SK-N-SH (cell line): ENCODE measurements at regions not wholly inside any gene's neighbourhood (a gene's known extent, or its start where the extent isn't known, plus 50 kb on each side); places are given as distances from the start of the nearest gene placed in this dataset.
A peak's percentile ranks its signal among the peaks of the same experiment; 100 is the strongest.

Source experiments
- CTCF ChIA-PET: fragments of 300-600, 350-600 bp; formaldehyde crosslinking; extraction: SDS; loops from one replicate; lab custom pipeline; 2021; lab: Yijun Ruan, JAX
- POLR2A ChIA-PET: fragments of 350-600 bp; sonication (Branson Sonifier 250); formaldehyde crosslinking; extraction: SDS; loops from one replicate; lab custom pipeline; 2020; ENCODE audit warnings: antibody characterized with exemption, inconsistent platforms; lab: Yijun Ruan, JAX
- DNase-seq: peaks from one replicate; pipeline ENCODE4 v3.0.0; 2012
- H2AFZ ChIP-seq: fragments of 200-600 bp; sonication (generic); 2 replicates; pipeline ENCODE4 v1.8.1; 2016; ENCODE audit warnings: antibody characterized with exemption, mild to moderate bottlenecking, low read depth
- H3F3A ChIP-seq: fragments of 200-600 bp; sonication (generic); replicated peaks from 2 replicates; pipeline ENCODE3; 2016; ENCODE audit warnings: antibody characterized with exemption, mild to moderate bottlenecking; ENCODE audit not compliant: insufficient read depth
- H3K27ac ChIP-seq, 2 experiments: fragments of 200-500 bp in 1 of 2; fragments of 200-600 bp in 1 of 2; sonication (Bioruptor generic) in 1 of 2; sonication (generic), shearing (Covaris generic) in 1 of 2; 2 replicates each; pipeline versions ENCODE4 v1.5.1 to v1.6.1; 2014 to 2016; ENCODE audit warnings: low read depth in 2 of 2, inconsistent platforms in 1 of 2, low read length in 1 of 2, mild to moderate bottlenecking in 1 of 2, mixed read lengths in 1 of 2
- H3K27me3 ChIP-seq: fragments of 200-600 bp; sonication (generic), shearing (Covaris generic); 2 replicates; pipeline ENCODE4 v1.6.1; 2016; ENCODE audit warnings: mixed run types; ENCODE audit not compliant: insufficient read depth
- H3K36me3 ChIP-seq, 2 experiments: fragments of 200-500 bp in 1 of 2; fragments of 200-600 bp in 1 of 2; sonication (Bioruptor generic) in 1 of 2; sonication (generic) in 1 of 2; replicated peaks in 1 of 2; 2 replicates each; pipeline versions ENCODE3 to v1.5.1; 2014 to 2016; ENCODE audit warnings: low read length in 1 of 2, mild to moderate bottlenecking in 1 of 2; ENCODE audit not compliant: insufficient read depth in 2 of 2, control insufficient read depth in 1 of 2
- H3K4me1 ChIP-seq, 2 experiments: fragments of 200-500 bp in 1 of 2; fragments of 200-600 bp in 1 of 2; sonication (Bioruptor generic) in 1 of 2; sonication (generic), shearing (Covaris generic) in 1 of 2; 2 replicates each; pipeline versions ENCODE4 v1.5.1 to v1.6.1; 2014 to 2016; ENCODE audit warnings: low read depth in 1 of 2, low read length in 1 of 2, mixed run types in 1 of 2; ENCODE audit not compliant: insufficient read depth in 2 of 2, control insufficient read depth in 1 of 2
- H3K4me2 ChIP-seq: fragments of 200-600 bp; sonication (generic), shearing (Covaris generic); 2 replicates; pipeline ENCODE4 v1.6.1; 2017; ENCODE audit warnings: mixed run types
- H3K4me3 ChIP-seq, 2 experiments: fragments of 200-500 bp in 1 of 2; fragments of 200-600 bp in 1 of 2; sonication (Bioruptor generic) in 1 of 2; sonication (generic), shearing (Covaris generic) in 1 of 2; 2 replicates each; pipeline versions ENCODE4 v1.5.1 to v1.8.1; 2014 to 2016; ENCODE audit warnings: low read depth in 2 of 2, inconsistent platforms in 1 of 2, low read length in 1 of 2, mild to moderate bottlenecking in 1 of 2, mixed read lengths in 1 of 2, moderate library complexity in 1 of 2
- H3K79me2 ChIP-seq: fragments of 200-600 bp; sonication (generic); 2 replicates; pipeline ENCODE4 v1.8.1; 2017; ENCODE audit warnings: mild to moderate bottlenecking; ENCODE audit not compliant: insufficient read depth
- H3K9ac ChIP-seq: fragments of 200-600 bp; sonication (generic); 2 replicates; pipeline ENCODE4 v1.6.1; 2017; ENCODE audit warnings: mixed run types
- H3K9me2 ChIP-seq: fragments of 200-600 bp; sonication (generic); 2 replicates; pipeline ENCODE4 v1.6.1; 2017; ENCODE audit warnings: mixed run types
- H3K9me3 ChIP-seq: fragments of 200-600 bp; sonication (generic); 2 replicates; pipeline ENCODE4 v1.6.1; 2017; ENCODE audit warnings: mixed run types, mild to moderate bottlenecking, moderate library complexity
- H4K20me1 ChIP-seq: fragments of 200-600 bp; sonication (generic); 2 replicates; pipeline ENCODE4 v1.6.1; 2017; ENCODE audit warnings: mild to moderate bottlenecking, mixed run types; ENCODE audit not compliant: insufficient read depth
- ELF1 ChIP-seq: IDR thresholded peaks from 2 replicates; pipeline ENCODE4 v1.4.0; 2012
- EP300 ChIP-seq, 2 experiments: IDR thresholded peaks; 2 replicates each; pipeline versions ENCODE4 v1.4.0 to v1.6.1; 2012; ENCODE audit warnings: borderline replicate concordance in 1 of 2, low read depth in 1 of 2, low read length in 1 of 2
- FOSL2 ChIP-seq: IDR thresholded peaks from 2 replicates; pipeline ENCODE4 v1.4.0; 2012; ENCODE audit warnings: low read depth, mild to moderate bottlenecking, moderate library complexity, borderline replicate concordance
- GABPA ChIP-seq: IDR thresholded peaks from 2 replicates; pipeline ENCODE4 v1.4.0; 2012; ENCODE audit warnings: low read depth, mild to moderate bottlenecking
- GATA2 ChIP-seq: sonication (generic); formaldehyde crosslinking; IDR thresholded peaks from 2 replicates; pipeline ENCODE4 v1.5.0; 2020; ENCODE audit warnings: mild to moderate bottlenecking, missing genetic modification reagents
- MEF2A ChIP-seq: IDR thresholded peaks from 2 replicates; pipeline ENCODE4 v1.4.0; 2012; ENCODE audit warnings: low read depth, borderline replicate concordance
- POLR2AphosphoS5 ChIP-seq: IDR thresholded peaks from 2 replicates; pipeline ENCODE4 v1.6.1; 2012; ENCODE audit warnings: low read depth, low read length
- SIN3A ChIP-seq: IDR thresholded peaks from 2 replicates; pipeline ENCODE4 v1.6.1; 2012; ENCODE audit warnings: low read depth, mild to moderate bottlenecking, low read length, moderate library complexity, borderline replicate concordance
- SMC3 ChIP-seq: IDR thresholded peaks from 2 replicates; pipeline ENCODE4 v1.6.1; 2012; ENCODE audit warnings: low read depth, low read length, improper control_type of control experiment
- TAF1 ChIP-seq: IDR thresholded peaks from 2 replicates; pipeline ENCODE4 v1.6.1; 2012; ENCODE audit warnings: low read depth, mild to moderate bottlenecking, low read length, moderate library complexity, borderline replicate concordance
- TCF12 ChIP-seq: IDR thresholded peaks from 2 replicates; pipeline ENCODE4 v1.4.0; 2012
- TEAD4 ChIP-seq: IDR thresholded peaks from 2 replicates; pipeline ENCODE4 v1.4.0; 2012; ENCODE audit warnings: mild to moderate bottlenecking, borderline replicate concordance; ENCODE audit not compliant: insufficient read depth
- YY1 ChIP-seq: IDR thresholded peaks from 2 replicates; pipeline ENCODE4 v1.4.0; 2012; ENCODE audit warnings: low read depth, mild to moderate bottlenecking
- WGBS: methylation state at CpG from one replicate; pipeline ENCODE4 v1.1.6; 2017; ENCODE audit warnings: low lambda C conversion rate; 5-methylcytosine and 5-hydroxymethylcytosine counted together
- TF ChIP-seq, protein P1 (sequence below): IDR thresholded peaks from 2 replicates; pipeline ENCODE4 v1.4.0; 2012; ENCODE audit warnings: low read depth
- TF ChIP-seq, protein P2 (sequence below): fragments of 150-350 bp; IDR thresholded peaks from 2 replicates; pipeline ENCODE4 v1.6.1; 2016; ENCODE audit warnings: mild to moderate bottlenecking, low read depth, low read length
- TF ChIP-seq, protein P3 (sequence below): IDR thresholded peaks from 2 replicates; pipeline ENCODE4 v1.4.0; 2012; ENCODE audit warnings: low read depth, borderline replicate concordance
- TF ChIP-seq, protein P4 (sequence below): IDR thresholded peaks from 2 replicates; pipeline ENCODE4 v1.4.0; 2012; ENCODE audit warnings: low read depth, borderline replicate concordance

DNA sequence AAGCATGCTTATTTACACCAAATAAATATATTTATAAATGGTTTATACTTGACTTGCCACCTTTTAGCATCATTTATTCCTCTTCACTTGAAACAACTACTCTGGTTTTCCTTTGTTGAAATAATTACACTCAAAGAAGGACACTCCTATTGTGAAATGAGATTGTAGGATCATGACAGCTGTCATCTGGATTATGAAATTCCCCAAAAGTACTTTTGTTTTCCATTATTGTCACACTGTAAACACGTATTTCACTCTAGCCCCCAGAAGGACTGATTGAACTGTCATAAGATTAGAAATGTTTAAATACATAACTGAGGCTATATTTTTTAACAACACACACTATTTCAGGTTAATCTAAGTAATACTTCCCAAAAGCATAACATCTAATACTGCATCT is 593.8 kb downstream of the LRRIQ3 start:
- WGBS, result 18% methylated on average over 1 of the region's 1 CpG
- Histone ChIP-seq H3K36me3 (no peaks in the 10 kb centered on the region), H4K20me1 (no peaks in the 10 kb centered on the region), H3K4me1 (no peaks in the 10 kb centered on the region), H3K9me2 (no peaks in the 10 kb centered on the region)
- CTCF ChIA-PET, result no interaction called here
- DNase-seq, result no peak
- no peak for TF ChIP-seq GATA2 (CRISPR knock-in tag)
- no peak for TF ChIP-seq POLR2AphosphoS5
- no peak for TF ChIP-seq TEAD4
- TF ChIP-seq YY1, result no peak
- TF ChIP-seq, all 33 proteins: peak for 0
- H2AFZ ChIP-seq, result no peak overlapping the region
- H3K27ac ChIP-seq, result no peak overlapping the region
- no peak overlapping the region for H3K4me2 ChIP-seq
- POLR2A ChIA-PET, result no interaction called here
- H3F3A ChIP-seq, result no peaks in the 10 kb centered on the region
- no peak overlapping the region for H3K4me3 ChIP-seq
- H3K79me2 ChIP-seq, result no peaks in the 10 kb centered on the region
- H3K27me3 ChIP-seq, result no peaks in the 10 kb centered on the region
- no peaks in the 10 kb centered on the region for H3K9me3 ChIP-seq
- no peak overlapping the region for H3K9ac ChIP-seq

- Histone ChIP-seq H3F3A (no peaks in the 10 kb centered on the region), H3K4me3 (0 out of 4 replicates have a peak overlapping the region, but pooled peaks of 1 of the 2 experiments have one; percentile 3)
- 21% methylated on average over 4 of the region's 4 CpGs for WGBS
- TF ChIP-seq FOSL2 (no peak), MEF2A (no peak), EP300 (IDR thresholded peaks at IDR 0.05; ENCODE audit: borderline replicate concordance in 1 of 2, low read depth in 1 of 2, low read length in 1 of 2) (no peak), TCF12 (no peak), ELF1 (no peak), YY1 (no peak), TAF1 (no peak)
- TF ChIP-seq, protein P1, sequence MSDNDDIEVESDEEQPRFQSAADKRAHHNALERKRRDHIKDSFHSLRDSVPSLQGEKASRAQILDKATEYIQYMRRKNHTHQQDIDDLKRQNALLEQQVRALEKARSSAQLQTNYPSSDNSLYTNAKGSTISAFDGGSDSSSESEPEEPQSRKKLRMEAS, result no peak
- TF ChIP-seq, protein P2, sequence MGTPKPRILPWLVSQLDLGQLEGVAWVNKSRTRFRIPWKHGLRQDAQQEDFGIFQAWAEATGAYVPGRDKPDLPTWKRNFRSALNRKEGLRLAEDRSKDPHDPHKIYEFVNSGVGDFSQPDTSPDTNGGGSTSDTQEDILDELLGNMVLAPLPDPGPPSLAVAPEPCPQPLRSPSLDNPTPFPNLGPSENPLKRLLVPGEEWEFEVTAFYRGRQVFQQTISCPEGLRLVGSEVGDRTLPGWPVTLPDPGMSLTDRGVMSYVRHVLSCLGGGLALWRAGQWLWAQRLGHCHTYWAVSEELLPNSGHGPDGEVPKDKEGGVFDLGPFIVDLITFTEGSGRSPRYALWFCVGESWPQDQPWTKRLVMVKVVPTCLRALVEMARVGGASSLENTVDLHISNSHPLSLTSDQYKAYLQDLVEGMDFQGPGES, result no peak
- TF ChIP-seq, all 33 proteins: peak for 0
- Histone ChIP-seq H2AFZ (0 out of 2 replicates have a peak overlapping the region, but pooled peaks have one; percentile 14), H3K79me2 (no peaks in the 10 kb centered on the region), H3K27ac (no peak overlapping the region), H4K20me1 (no peaks in the 10 kb centered on the region), H3K9me2 (no peaks in the 10 kb centered on the region), H3K4me1 (peaks cover 0 to 10% of the 10 kb centered on the region in 2 experiments; a peak in 1 of 4 replicates), H3K9me3 (no peaks in the 10 kb centered on the region), H3K4me2 (no peak overlapping the region), H3K36me3 (no peaks in the 10 kb centered on the region), H3K9ac (no peak overlapping the region), H3K27me3 (no peaks in the 10 kb centered on the region)
- DNase-seq, result no peak
- ChIA-PET CTCF (no interaction called here), POLR2A (no interaction called here)
Measured at GRCh38 chr1:73593804-73594203, 604.2 kb downstream of the LRRIQ3 start.

GRCh38 chr1:73593364-73593763 is 604.6 kb downstream of the LRRIQ3 start:
- no peak overlapping the region for H3K4me2 ChIP-seq
- no peak for DNase-seq
- no peaks in the 10 kb centered on the region for H4K20me1 ChIP-seq
- H3K9me2 ChIP-seq, result no peaks in the 10 kb centered on the region
- 0 out of 2 replicates have a peak overlapping the region, but pooled peaks have one; percentile 14 for H2AFZ ChIP-seq
- no peaks in the 10 kb centered on the region for H3K9me3 ChIP-seq
- H3K27me3 ChIP-seq, result no peaks in the 10 kb centered on the region
- H3K4me1 ChIP-seq, result peaks cover 0 to 10% of the 10 kb centered on the region in 2 experiments; a peak in 1 of 4 replicates
- H3K27ac ChIP-seq, result no peak overlapping the region
- H3K9ac ChIP-seq, result no peak overlapping the region
- CTCF ChIA-PET, result no interaction called here
- 16% methylated on average over 3 of the region's 3 CpGs for WGBS
- H3K36me3 ChIP-seq, result no peaks in the 10 kb centered on the region
- no peak overlapping the region for H3K4me3 ChIP-seq
- H3K79me2 ChIP-seq, result no peaks in the 10 kb centered on the region
- POLR2A ChIA-PET, result no interaction called here
- no peaks in the 10 kb centered on the region for H3F3A ChIP-seq
- TF ChIP-seq TAF1 (no peak), EP300 (IDR thresholded peaks at IDR 0.05; ENCODE audit: borderline replicate concordance in 1 of 2, low read depth in 1 of 2, low read length in 1 of 2) (no peak), YY1 (no peak), POLR2AphosphoS5 (no peak), TEAD4 (no peak), GABPA (no peak), SMC3 (no peak), SIN3A (no peak)
- TF ChIP-seq, protein P1, result no peak
- TF ChIP-seq, protein P3, sequence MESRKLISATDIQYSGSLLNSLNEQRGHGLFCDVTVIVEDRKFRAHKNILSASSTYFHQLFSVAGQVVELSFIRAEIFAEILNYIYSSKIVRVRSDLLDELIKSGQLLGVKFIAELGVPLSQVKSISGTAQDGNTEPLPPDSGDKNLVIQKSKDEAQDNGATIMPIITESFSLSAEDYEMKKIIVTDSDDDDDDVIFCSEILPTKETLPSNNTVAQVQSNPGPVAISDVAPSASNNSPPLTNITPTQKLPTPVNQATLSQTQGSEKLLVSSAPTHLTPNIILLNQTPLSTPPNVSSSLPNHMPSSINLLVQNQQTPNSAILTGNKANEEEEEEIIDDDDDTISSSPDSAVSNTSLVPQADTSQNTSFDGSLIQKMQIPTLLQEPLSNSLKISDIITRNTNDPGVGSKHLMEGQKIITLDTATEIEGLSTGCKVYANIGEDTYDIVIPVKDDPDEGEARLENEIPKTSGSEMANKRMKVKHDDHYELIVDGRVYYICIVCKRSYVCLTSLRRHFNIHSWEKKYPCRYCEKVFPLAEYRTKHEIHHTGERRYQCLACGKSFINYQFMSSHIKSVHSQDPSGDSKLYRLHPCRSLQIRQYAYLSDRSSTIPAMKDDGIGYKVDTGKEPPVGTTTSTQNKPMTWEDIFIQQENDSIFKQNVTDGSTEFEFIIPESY, result no peak
- TF ChIP-seq, protein P4, sequence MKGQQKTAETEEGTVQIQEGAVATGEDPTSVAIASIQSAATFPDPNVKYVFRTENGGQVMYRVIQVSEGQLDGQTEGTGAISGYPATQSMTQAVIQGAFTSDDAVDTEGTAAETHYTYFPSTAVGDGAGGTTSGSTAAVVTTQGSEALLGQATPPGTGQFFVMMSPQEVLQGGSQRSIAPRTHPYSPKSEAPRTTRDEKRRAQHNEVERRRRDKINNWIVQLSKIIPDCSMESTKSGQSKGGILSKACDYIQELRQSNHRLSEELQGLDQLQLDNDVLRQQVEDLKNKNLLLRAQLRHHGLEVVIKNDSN, result no peak
